IPS-NIHi11 (cell line): ENCODE measurements at regions not wholly inside any gene's neighbourhood (a gene's known extent, or its start where the extent isn't known, plus 50 kb on each side); places are given as distances from the start of the nearest gene placed in this dataset.

Experiments used
- DNase-seq: peaks from one replicate; pipeline ENCODE4 v3.0.0; 2012; ENCODE audit warnings: mixed read lengths, low spot score

GRCh38 chr5:171629221-171629620, 156.4 kb upstream of the SMIM23 start:
- DNase-seq = no peak

- DNase-seq = peak; percentile 87
Observed at GRCh38 chr5:171629628-171630349, 155.8 kb upstream of the SMIM23 start.

GRCh38 chr5:171630350-171631065, 155.1 kb upstream of the SMIM23 start:
- no peak for DNase-seq

GRCh38 chr5:171632616-171633015, 153.0 kb upstream of the SMIM23 start:
- no peak for DNase-seq

GRCh38 chr5:171633776-171634470, 151.7 kb upstream of the SMIM23 start:
- no peak for DNase-seq

GRCh38 chr5:171634511-171634910, 151.1 kb upstream of the SMIM23 start:
- no peak for DNase-seq

- DNase-seq = no peak
Observed at GRCh38 chr5:171635028-171635427, 150.6 kb upstream of the SMIM23 start.

GRCh38 chr5:171635561-171636245, 149.9 kb upstream of the SMIM23 start:
- DNase-seq = no peak

GRCh38 chr5:171637811-171638210, 147.8 kb upstream of the SMIM23 start:
- DNase-seq = no peak

- DNase-seq = no peak
Observed at GRCh38 chr5:171639205-171639621, 146.4 kb upstream of the SMIM23 start.

- no peak for DNase-seq
Observed at GRCh38 chr5:171639966-171640365, 145.7 kb upstream of the SMIM23 start.

- DNase-seq = no peak
Observed at GRCh38 chr5:171640480-171640879, 145.1 kb upstream of the SMIM23 start.

- no peak for DNase-seq
Observed at GRCh38 chr5:171641891-171642290, 143.7 kb upstream of the SMIM23 start.

GRCh38 chr5:171642894-171643293, 142.7 kb upstream of the SMIM23 start:
- DNase-seq = no peak

- no peak for DNase-seq
Observed at GRCh38 chr5:171644536-171644935, 141.1 kb upstream of the SMIM23 start.

GRCh38 chr5:171646102-171647042, 139.2 kb upstream of the SMIM23 start:
- no peak for DNase-seq

GRCh38 chr5:171647043-171647903, 138.3 kb upstream of the SMIM23 start:
- peak; percentile 65 for DNase-seq

GRCh38 chr5:171647904-171648260, 137.7 kb upstream of the SMIM23 start:
- DNase-seq = no peak

GRCh38 chr5:171648279-171649074, 137.1 kb upstream of the SMIM23 start:
- DNase-seq = no peak

- peak; percentile 30 for DNase-seq
Observed at GRCh38 chr5:171649075-171649401, 136.6 kb upstream of the SMIM23 start.
